Prostate gland (tissue), 2 donors: ENCODE measurements at regions not wholly inside any gene's neighbourhood (a gene's known extent, or its start where the extent isn't known, plus 50 kb on each side); places are given as distances from the start of the nearest gene placed in this dataset.

ENCODE experiments used
- DNase-seq: peaks from one replicate; pipeline ENCODE4 v3.0.0-alpha.2; 2019; ENCODE audit warnings: low spot score
- H3K27ac ChIP-seq, 2 donors: fragments of 200-600 bp; sonication (generic); 2 replicates each; pipeline ENCODE4 v1.5.1; 2017 to 2019
- H3K27me3 ChIP-seq: fragments of 200-600 bp; sonication (generic); replicated peaks from 2 replicates; pipeline ENCODE4 v1.5.1; 2019; ENCODE audit not compliant: insufficient read depth
- H3K36me3 ChIP-seq, 2 donors: fragments of 200-600 bp; sonication (generic); 1 replicate in 1 of 2; 2 replicates in 1 of 2; pipeline versions ENCODE4 v1.5.1 to v1.8.1; 2017 to 2019
- H3K4me1 ChIP-seq: fragments of 200-600 bp; sonication (generic); replicated peaks from 2 replicates; pipeline ENCODE4 v1.5.1; 2019
- H3K4me3 ChIP-seq, 2 donors: fragments of 200-600 bp; sonication (generic); 2 replicates each; pipeline ENCODE4 v1.5.1; 2017 to 2019
- H3K9me3 ChIP-seq: fragments of 200-600 bp; sonication (generic); 2 replicates; pipeline ENCODE4 v1.5.1; 2017
- POLR2A ChIP-seq: fragments of 450-650 bp; IDR thresholded peaks from one replicate; pipeline ENCODE4 v1.6.1; 2016; ENCODE audit warnings: antibody characterized with exemption, mild to moderate bottlenecking
- POLR2AphosphoS5 ChIP-seq: sonication (generic); formaldehyde crosslinking; IDR thresholded peaks from one replicate; pipeline ENCODE4 v1.6.1; 2017; ENCODE audit warnings: antibody characterized with exemption
- WGBS: methylation state at CpG from one replicate; pipeline ENCODE4 v1.1.5; 2018; 5-methylcytosine and 5-hydroxymethylcytosine counted together
- intact Hi-C: fragments of 100-400 bp; cut with DNase I; formaldehyde crosslinking; loops from one replicate; pipeline ENCODE4 v1.14.2; 2022
- TF ChIP-seq, protein P1 (sequence below), 4 experiments: fragments of 200-600 bp in 2 of 4; fragments of 450-650 bp in 2 of 4; sonication (generic) in 2 of 4; IDR thresholded peaks; 1 replicate in 3 of 4; 2 replicates in 1 of 4; pipeline ENCODE4 v1.5.1; 2016 to 2019; ENCODE audit warnings: antibody characterized with exemption in 4 of 4, mild to moderate bottlenecking in 2 of 4, moderate library complexity in 2 of 4

DNA sequence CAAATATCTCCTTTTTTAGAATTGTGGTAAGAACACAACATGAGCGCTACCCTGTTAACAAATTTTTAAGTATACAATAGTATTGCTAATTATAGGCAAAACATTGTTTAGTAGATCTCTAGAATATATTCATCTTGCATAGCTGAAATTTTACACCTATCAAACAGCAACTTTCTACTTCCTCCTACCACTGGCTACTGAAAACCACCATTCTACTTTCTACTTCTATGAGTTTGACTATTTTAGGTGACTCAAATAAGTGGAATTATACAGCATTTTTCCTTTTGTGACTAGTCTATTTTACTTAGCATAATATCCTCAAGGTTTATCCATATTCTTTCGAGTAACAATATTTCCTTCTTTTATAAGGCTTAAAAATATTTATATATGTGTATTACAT lies 128.4 kb downstream of the FAM76B start:
- intact Hi-C loops: no loop called here
- no peak for TF ChIP-seq POLR2A
- TF ChIP-seq, protein P1, sequence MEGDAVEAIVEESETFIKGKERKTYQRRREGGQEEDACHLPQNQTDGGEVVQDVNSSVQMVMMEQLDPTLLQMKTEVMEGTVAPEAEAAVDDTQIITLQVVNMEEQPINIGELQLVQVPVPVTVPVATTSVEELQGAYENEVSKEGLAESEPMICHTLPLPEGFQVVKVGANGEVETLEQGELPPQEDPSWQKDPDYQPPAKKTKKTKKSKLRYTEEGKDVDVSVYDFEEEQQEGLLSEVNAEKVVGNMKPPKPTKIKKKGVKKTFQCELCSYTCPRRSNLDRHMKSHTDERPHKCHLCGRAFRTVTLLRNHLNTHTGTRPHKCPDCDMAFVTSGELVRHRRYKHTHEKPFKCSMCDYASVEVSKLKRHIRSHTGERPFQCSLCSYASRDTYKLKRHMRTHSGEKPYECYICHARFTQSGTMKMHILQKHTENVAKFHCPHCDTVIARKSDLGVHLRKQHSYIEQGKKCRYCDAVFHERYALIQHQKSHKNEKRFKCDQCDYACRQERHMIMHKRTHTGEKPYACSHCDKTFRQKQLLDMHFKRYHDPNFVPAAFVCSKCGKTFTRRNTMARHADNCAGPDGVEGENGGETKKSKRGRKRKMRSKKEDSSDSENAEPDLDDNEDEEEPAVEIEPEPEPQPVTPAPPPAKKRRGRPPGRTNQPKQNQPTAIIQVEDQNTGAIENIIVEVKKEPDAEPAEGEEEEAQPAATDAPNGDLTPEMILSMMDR (IDR thresholded peaks at IDR 0.05): no peak
- WGBS: 96% methylated on average over 2 of the region's 2 CpGs
- H3K27me3 ChIP-seq: no peaks in the 10 kb centered on the region
- H3K27ac ChIP-seq: no peak overlapping the region
- H3K4me1 ChIP-seq: no peaks in the 10 kb centered on the region
- no peaks in the 10 kb centered on the region for H3K36me3 ChIP-seq
- no peaks in the 10 kb centered on the region for H3K9me3 ChIP-seq
- no peak overlapping the region for H3K4me3 ChIP-seq
- no peak for DNase-seq

DNA sequence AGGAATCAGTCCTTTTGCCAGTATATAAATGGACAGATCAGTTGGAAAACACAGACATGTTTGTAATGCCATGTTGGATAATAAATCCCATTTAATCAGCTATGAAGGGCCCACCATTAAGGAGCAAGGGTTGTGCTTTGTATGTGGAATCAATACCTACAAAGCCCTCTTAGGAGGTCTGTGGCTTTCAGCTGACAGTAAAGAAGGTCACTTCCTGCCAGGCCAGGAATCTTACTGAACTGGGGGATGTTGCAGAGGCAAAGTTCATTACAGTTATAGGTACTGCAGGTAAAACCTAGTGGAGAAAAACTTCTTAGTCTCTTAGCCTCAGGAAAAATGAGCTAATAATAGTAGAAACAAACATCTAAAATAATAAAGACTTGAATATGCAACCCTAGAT lies 129.5 kb downstream of the FAM76B start:
- intact Hi-C loops: no loop called here

DNA sequence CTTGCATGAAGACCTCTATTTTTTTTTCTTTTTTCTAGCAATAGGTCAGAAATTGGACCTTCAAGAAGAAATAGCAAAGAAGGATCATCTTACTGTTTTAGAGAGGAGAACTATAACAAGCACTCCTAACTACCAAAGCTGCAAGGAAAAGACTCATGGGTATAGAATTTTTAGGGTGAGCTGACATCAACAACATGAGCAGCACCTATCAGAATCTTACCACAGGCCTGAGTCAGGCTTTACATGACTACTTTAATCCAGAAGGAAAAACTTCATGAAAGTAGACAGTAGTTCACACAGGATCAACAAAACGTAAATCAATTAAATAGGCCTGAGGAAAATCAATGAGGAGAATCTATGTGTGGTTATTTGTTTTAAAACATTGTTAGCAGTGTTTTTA lies 130.5 kb downstream of the FAM76B start:
- no peak for DNase-seq
- intact Hi-C loops: no loop called here
- H3K36me3 ChIP-seq: no peaks in the 10 kb centered on the region
- H3K4me3 ChIP-seq: no peak overlapping the region
- no peak overlapping the region for H3K27ac ChIP-seq
- H3K27me3 ChIP-seq: no peaks in the 10 kb centered on the region
- TF ChIP-seq, protein P1 (IDR thresholded peaks at IDR 0.05): no peak
- no peak for TF ChIP-seq POLR2AphosphoS5
- TF ChIP-seq POLR2A: no peak
- no peaks in the 10 kb centered on the region for H3K4me1 ChIP-seq
- 59% methylated on average over 1 of the region's 1 CpG for WGBS
- H3K9me3 ChIP-seq: no peaks in the 10 kb centered on the region

More for the DNA sequence above, 129.5 kb downstream of the FAM76B start:
- Histone ChIP-seq H3K36me3 (no peaks in the 10 kb centered on the region), H3K4me1 (no peaks in the 10 kb centered on the region), H3K27ac (no peak overlapping the region), H3K9me3 (no peaks in the 10 kb centered on the region), H3K4me3 (no peak overlapping the region), H3K27me3 (no peaks in the 10 kb centered on the region)
- DNase-seq: no peak
- TF ChIP-seq POLR2A (no peak), POLR2AphosphoS5 (no peak)
- TF ChIP-seq, protein P1 (IDR thresholded peaks at IDR 0.05): no peak

DNA sequence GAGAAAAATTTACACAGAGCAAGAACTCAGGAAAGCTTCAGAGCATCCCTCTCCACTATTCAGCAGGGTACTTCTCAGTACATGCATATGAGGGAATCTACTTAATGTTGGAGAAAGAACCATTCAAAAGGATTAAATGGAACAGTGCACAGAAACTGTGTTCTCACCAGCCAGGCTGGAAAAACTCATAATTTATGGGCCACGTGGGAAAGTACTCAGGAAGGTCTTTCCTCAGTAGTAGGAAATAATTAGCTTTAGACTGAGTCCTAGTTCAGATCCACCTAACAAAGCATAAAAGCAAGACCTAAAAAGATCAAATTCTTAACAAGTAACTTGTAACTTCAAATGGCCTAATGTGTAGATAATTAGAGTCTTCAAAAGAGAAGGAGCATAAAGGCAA lies 134.0 kb downstream of the FAM76B start:
- H3K4me1 ChIP-seq: no peaks in the 10 kb centered on the region
- intact Hi-C loops: no loop called here
- H3K27me3 ChIP-seq: no peaks in the 10 kb centered on the region
- no peak overlapping the region for H3K27ac ChIP-seq
- no peak overlapping the region for H3K4me3 ChIP-seq
- no peaks in the 10 kb centered on the region for H3K9me3 ChIP-seq
- no peaks in the 10 kb centered on the region for H3K36me3 ChIP-seq
- TF ChIP-seq POLR2AphosphoS5 (no peak), POLR2A (no peak)
- TF ChIP-seq, protein P1 (IDR thresholded peaks at IDR 0.05): no peak
- DNase-seq: no peak
- 50% methylated on average over 1 of the region's 1 CpG for WGBS

DNA sequence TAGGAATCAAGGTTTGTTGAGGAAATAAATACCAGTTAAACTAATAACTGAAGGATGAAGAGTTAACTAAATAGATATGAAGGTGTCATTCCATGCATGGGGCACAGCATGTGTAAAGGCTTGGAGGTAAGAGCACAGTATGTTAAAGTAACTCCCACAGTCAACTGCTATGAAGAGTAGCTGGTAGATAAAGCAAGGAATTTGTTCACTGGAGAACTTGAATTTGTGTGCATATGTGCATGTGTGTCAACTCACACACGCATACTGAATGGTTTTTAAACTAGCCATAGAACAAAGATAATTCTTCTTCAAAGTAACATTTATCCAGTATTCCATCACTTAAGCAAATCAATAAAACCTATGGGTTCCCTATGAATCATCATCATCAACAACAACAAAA lies 135.9 kb downstream of the FAM76B start:
- 96% methylated on average over 1 of the region's 1 CpG for WGBS
- Histone ChIP-seq H3K4me1 (no peaks in the 10 kb centered on the region), H3K27me3 (no peaks in the 10 kb centered on the region), H3K27ac (no peak overlapping the region), H3K4me3 (no peak overlapping the region), H3K9me3 (no peaks in the 10 kb centered on the region), H3K36me3 (no peaks in the 10 kb centered on the region)
- intact Hi-C loops: no loop called here
- no peak for DNase-seq
- TF ChIP-seq, protein P1 (IDR thresholded peaks at IDR 0.05): no peak
- no peak for TF ChIP-seq POLR2AphosphoS5
- TF ChIP-seq POLR2A: no peak
